Activated CD4-positive, alpha-beta T cell treated with anti-CD3 and anti-CD28 coated beads, Interleukin-2, Interleukin-4, amounts not matched to agents 100 ng/mL and 50 ng/mL, durations not matched to agents 16 hours and 8 hours (primary cell): ENCODE measurements at regions not wholly inside any gene's neighbourhood (a gene's known extent, or its start where the extent isn't known, plus 50 kb on each side); places are given as distances from the start of the nearest gene placed in this dataset.

Source experiments
- DNase-seq: peaks from one replicate; pipeline ENCODE4 v3.0.0-alpha.2; 2020; ENCODE audit warnings: low spot score

DNA sequence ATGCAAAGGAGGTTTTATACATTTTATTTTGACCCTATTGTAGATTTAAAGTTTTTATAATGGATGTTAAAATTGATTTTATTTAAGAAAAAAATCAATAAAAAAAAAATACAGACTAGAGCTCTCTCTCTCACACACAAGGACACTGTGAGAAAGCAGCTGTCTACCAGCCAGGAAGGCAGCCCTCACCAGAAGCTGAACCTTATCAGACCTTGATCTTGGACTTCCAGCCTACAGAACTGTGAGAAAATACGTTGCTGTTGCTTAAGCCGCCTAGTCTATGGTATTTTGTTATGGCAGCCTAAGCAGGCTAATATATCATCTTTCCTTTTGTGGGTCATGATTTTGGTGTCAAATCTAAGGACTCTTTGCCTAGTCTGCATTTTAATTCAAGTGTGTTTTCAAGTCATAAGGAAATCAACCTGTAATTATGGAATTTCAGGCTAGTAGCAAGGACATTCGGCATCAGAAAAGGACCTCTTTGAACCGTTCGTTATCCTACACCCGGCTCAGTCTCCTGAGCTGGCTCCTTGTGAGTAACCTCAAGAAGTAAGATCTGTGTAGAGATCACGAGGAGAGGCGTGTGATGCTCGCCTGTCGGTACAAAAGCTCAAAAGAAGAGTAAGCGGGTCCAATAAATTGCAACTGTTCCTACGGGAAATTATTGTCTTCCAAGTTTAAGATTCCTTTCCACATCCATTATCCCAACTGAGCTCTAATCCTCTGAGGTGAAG, 98.2 kb downstream of the PDCL3 start:
- no peak for DNase-seq

DNA sequence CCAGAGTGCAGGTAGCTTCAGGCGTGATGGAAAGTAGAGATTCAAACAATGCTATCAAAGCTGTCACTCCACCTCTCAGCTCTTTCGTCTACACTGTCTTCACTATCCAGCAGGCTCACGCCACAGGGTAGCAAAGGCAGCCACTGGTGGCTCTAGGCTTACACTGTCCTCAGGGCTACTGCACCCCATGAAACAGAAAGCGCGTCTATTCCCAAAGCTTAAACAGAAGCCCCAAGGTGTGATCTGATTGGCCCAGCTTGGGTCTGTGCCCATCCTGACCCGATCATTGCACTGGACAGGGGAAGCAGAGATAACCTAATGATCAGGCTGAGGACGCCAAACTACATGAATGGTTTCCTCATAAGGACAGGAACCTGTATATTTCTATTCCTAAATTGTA, 100.1 kb downstream of the PDCL3 start:
- DNase-seq = no peak

DNA sequence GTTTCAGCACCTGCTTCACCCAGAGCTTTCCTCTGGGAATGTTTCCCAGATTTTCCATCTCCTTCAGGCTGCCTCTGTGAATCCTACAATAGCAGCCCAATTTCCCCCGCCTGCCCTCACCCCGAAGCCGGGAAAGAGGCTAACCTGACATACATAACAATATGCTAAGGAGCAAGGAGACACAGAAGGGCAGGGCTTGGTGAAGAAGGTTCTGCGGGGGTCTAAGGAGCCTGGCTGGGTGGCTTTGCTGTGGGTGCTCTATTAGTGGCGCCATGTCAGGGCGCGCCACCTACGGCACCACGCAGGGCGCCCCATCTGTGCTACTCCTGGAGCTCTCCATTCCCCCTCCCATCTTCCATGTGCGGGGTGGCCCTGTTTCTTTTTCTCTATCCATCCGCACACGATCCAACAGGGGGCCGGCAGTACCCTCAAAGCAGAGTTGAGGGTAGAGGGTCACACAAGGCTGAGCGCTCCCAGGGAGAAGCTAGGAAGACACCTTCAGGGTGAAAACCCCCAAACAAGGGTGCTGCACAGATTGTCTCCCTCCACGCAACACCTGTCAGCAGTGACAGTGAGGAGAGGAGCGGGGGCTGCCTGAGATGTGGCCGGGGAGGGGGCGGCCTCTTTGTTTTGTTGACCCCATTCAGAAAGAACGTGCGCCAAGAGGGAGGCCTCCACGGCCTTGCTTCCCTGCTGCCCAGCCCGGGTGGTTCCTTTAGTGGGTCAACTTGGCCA, 101.4 kb downstream of the PDCL3 start:
- no peak for DNase-seq

DNA sequence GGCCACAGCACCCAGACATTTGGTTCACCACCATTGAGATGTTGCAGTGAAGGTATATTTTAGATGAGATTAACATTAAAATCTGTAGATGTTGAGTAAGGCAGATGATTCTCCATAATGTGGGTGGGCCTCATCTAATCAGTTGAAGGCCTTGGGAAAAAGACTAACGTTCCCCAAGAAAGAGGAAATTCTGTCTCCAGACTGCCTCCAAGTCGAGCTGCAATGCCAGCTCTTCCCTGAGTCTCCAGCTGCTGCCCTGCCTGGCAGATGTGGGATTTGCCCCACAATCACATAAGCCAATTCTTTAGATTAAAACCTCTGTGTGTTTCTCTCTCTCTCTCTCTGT, 101.9 kb downstream of the PDCL3 start:
- DNase-seq = no peak

DNA sequence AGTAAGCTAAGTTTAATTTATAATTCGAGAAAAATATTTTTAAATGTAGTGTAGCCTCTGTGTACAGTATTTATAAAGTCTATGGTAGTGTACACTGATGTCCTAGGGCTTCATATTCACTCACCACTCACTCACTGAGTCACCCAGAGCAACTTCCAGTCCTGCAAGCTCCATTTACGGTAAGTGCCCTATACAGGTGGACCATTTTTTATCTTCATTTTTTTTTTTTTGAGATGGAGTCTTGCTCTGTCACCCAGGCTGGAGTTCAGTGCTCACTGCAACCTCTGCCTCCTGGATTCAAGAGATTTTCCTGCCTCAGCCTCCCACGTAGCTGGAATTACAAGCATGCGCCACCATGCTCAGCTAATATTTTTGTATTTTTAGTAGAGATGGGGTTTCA, 104.2 kb downstream of the PDCL3 start:
- DNase-seq = no peak

DNA sequence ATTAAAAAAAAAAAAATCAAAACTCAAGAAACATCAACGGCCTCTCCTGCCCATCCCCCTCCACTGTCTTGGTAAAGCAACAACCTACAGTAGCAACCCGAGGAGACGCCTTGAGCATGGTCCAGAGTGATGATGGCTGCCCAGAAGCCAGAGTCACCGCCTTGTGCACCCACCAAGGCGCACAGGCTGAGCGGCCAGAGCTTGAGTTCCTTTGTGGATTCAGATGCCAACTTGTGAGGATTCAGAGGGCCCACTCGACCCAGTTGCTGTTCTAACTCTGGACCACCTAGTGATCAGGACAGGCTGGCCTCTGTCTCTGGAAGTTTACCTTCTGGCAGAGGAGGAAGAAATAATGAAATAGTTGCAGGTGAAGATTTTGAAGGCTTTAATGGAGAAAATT, 105.0 kb downstream of the PDCL3 start:
- DNase-seq = no peak

DNA sequence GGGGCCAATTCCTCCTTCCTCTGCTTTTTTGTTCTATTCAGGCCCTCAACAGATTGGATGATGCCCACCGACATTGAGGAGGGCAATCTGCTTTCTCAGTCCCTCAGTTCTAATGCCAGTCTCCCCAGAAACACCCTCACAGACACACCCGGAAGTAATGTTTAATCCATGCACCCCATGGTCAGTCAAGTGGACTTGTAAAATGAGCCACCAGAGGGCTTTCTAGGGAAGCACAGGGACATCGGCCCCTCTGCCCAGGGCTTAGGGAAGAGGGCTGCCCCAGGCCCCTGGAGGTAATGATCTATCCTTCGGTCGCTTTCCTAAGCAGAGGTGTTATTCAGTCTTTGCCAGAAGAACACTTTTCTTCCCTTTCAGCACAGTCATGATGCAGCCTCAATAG, 107.4 kb downstream of the PDCL3 start:
- no peak for DNase-seq

DNA sequence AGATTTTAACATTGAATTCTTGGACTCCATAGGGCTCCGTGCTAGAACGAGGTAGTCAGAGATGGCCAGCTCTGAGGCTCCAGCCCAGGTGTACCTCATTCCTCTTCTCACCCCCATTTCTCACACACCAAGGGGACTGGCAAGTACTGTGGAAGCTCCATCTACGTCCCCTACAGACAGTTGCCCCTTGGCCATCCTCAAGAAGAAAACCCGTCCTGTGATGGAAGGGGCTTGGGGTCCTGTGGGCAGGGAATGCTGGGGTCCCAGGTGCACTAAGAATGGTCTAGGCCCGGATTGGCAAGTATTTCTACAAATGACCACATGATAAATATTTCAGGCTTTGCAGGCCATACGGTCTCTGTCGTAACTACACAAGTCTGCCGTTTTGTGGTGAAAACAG, 110.3 kb downstream of the PDCL3 start:
- no peak for DNase-seq

DNA sequence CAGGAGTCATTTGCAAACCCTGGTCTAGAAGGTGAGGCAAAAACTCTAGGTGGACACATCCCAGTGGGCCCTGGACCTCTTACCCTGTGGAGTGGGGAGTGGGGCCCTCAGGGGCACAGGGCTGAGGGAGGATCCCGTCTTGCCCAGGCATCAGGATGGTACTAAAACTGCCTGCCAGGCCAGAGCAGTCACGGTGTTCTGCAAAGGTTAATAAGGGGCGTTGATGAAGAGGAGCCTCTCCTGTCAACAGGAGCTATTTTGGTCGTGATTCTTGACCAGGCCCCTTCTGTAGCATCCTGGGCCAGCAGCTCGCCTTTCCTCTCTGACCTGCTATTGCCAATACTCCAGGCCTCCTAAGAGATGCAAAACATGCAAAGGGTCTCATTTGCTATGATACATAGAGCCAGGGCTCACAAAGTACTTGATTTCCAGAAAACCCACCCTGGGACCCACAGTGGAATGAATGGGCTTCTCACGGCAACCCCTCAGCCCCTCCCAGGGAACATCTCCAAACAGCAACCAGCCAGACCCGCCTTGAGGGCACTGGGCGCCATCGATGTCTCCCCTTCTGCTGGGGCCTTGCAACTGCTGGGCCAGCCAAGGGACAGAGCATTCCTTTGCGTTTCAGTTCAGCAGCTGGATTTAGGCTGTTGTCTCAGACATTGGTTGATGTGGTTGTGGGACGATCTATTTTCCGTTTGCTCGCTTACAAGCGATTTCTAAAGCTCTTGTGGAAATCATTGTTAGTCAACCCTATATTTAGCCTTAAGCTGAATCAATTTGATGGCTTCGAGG, 111.1 kb downstream of the PDCL3 start:
- DNase-seq = no peak

DNA sequence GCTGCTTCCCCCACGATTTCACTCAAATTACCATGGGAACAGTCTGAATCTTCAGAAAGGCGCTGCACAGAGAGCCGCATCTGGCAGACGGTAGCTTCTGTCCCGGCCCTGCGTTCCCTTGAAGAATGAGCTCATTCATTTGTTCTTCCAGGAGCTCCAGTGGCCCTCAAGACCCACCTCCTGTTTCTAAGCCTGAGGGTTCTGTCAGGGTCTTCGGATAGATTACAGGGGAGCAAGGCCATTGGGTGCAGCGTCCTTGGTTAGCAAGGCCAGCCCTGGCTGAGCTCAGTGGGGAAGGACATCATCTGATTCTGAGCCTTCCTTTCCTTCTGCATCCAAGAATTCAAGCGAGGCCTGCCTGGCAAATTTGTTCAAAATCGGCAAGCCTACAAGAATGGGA, 111.9 kb downstream of the PDCL3 start:
- no peak for DNase-seq

DNA sequence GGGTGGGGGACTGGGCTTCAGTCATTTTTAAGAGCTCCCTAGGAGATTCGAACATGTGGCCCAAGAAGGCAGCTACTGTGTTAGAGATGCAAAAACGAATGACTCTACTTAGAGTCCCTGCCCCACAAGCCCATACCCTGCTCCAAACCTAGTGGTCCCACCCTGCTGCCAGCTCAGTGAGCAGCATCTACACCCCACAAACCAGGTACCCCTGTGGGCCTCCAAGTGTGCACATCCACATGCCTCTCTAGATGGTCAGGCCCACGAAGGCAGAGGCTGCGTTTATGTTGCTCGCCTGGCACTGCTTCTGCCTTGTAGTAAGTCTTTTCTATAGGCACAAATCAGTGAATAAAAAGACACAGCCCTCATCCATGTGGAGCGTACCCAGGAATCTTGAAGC, 112.6 kb downstream of the PDCL3 start:
- no peak for DNase-seq

DNA sequence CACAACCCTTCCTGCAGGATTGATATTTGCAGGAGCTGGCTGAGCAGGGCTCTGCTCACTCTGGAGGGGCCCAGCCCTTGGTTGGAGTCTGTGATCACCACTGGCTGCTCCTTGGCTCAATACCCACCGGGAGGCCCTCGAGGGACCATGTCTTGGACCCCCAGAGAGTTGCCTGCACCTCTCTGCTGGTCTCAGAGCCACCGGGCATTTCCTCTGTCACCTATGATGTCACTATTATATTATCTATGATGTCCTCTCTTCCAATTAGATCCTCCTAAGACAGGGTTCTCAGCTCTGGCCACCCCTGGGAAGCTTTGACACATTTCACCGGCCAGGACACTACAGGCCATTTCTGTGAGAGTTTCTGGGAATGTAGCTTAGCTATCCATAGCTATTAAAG, 113.1 kb downstream of the PDCL3 start:
- no peak for DNase-seq

DNA sequence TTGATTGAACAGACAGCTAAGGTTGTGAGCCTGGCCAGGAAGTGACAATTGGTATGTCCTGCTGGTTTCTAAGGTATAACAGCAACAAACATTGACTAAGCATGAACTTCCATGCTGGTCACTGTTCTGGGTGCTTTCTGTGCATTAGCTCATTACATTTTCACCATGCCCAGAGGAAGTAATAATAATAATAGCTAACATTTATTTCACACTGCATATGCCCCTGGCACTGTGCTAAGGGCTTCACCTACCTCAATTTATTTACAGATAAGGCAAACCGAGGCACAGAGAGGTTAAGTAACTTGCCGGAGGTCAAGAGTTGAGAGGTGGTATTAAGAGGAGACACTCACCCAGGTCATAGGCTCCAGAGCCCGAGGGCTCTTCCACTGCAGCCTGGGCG, 113.6 kb downstream of the PDCL3 start:
- no peak for DNase-seq

DNA sequence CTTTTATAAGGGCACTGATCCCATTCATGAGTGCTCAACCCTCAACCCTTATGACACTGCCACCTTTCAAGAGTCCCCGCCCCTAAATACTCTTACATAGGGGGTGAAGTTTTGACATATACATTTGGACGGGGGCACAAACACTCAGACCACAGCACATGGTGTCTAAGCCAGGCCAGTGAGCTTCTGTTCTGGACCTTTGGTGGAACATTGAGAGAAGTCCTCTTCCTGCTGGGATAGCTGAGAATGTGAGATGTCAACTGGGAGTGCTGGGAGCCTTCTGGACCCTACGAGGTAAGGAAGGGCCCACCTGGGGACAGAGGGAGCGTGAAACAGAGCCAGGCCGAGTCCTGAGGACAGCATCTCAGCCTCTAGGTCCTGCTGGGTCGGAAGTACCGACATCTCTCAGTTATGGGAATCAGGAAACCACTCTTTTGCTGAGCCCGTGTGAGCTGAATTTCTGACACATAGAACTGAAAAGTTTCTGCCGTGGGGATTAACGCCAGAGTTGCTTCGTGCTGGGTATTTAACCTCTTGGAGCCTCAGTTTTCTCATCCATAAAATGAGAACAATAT, 114.9 kb downstream of the PDCL3 start:
- DNase-seq = no peak

DNA sequence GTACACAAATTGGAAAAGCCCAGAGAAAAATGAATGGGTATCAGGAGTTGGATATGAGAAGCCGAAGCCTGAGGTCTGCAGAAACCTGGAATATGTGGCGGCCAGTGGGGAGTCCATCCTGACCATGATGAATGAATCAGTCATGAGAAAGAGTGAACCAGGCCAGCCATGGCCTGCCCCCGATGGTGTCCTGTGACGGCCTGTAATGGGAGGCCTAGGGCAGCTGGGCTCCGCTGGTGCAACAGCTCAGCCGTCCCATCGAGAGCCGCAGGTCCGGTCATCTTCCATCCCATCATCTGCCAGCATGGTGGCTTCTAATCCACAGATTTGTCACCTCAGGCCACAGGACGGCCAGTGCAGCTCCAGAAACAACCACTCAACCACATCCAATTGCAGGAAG, 116.4 kb downstream of the PDCL3 start:
- DNase-seq = no peak

DNA sequence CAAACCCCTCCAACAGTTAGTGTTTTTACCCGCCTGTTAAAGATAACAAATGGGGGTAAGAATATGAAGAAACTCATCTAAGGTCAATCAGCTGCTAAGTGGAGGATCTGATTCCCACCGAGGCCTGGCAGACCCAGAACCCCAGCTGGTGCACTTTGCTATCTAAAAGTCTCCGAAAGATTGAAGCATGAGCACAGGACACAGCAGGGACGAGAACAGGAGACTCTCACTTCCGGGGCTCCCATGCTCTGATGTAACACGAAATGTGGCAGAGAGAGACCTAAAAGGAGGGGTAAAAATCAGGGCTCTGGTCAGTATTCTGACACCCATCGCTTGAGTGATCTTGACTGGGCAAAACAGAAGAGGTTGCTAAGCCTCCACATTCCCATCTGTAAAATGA, 119.7 kb downstream of the PDCL3 start:
- no peak for DNase-seq

DNA sequence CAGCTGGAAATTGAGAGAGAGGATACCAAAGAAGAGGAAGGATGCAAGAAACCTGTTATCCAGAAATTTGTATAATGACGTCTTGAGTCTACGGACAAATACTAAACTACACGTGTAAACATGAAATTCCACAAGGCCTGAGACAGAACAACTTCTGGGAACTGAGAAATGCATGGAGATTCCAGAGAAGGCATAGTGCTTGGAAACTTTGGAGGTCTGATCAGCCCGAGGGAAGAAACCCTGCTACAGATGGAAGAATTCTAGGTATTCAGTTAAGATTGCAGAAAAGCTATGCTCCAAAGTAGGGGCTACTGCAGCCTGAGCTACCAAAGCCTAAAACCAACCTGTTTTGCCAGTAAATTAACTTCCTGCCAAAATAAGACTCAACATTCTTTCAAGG, 120.4 kb downstream of the PDCL3 start:
- DNase-seq = no peak

DNA sequence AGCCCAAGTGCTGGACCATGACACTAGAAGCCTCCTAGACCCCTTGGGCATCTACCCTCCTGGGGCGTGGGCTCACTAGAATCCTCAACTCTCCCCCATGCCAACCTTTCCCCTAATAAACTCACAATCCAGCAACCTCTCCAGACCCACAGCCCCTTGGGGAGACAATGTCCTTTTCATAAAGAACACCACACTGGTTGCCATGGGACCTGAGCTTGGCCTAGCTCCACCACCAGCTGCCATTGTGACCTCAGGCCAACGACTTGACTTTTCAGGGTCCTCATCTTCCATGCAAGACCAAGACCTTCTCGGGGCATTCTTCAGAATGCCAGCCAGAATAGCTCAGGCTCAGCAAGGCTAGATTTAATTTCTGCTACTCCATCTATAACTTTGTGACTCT, 128.1 kb upstream of the NPAS2 start:
- DNase-seq = no peak

DNA sequence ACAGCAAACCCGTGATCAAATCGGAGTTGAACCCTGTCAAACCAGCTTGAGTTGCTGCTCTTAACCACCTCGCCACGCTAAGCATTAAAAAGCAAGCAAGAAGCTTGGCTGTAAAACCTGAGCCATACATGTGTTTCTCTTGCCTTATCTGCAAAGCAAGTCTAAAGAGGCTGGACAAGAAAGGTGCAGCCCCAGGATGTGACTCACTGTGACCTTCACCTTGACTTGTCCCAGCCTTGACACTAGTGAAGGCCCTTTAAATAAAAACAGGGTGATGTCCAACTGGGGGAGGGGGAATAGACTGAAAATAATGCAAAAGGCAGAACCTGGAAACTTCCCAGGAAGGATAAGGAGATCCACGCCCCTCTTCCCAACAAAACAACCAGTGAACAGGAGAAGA, 127.6 kb upstream of the NPAS2 start:
- no peak for DNase-seq

DNA sequence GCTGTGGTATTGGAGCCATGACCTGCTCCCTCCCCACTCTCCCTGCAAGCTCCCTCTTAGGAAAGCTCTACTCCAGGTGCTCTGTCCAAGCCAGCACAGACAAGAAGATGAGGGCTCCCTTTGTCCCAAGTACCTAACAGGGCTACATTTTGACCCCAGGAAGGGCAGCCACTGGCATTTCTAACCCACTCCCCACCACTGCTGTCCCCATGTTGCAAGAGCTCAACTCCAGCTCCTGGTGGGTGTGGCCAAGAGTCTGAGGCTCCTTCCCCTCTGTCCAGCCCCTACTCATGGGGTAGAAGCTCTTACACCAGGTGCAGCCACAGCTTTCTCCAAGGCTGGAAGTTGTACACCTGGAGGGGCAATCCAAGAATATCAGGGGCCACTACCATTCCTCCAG, 127.0 kb upstream of the NPAS2 start:
- DNase-seq = no peak

DNA sequence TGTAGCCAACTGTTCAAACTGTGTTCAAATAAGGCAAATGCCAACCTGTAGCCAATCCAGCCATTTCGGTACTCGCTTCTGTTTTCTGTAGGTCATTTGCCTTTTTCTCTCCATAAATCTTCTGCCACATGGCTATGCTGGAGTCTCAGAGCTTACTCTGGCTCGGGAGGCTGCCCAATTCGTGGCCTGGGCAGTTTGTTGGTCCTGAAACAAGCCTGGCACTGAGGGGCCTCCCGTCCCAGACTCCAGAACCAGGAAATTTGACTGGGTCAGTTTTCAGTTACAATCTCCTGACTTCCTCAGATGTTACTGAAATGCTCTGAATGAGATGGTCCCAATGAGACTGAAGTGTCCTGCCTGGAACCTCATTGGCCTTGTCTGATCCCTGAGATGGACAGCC, 120.8 kb upstream of the NPAS2 start:
- no peak for DNase-seq

DNA sequence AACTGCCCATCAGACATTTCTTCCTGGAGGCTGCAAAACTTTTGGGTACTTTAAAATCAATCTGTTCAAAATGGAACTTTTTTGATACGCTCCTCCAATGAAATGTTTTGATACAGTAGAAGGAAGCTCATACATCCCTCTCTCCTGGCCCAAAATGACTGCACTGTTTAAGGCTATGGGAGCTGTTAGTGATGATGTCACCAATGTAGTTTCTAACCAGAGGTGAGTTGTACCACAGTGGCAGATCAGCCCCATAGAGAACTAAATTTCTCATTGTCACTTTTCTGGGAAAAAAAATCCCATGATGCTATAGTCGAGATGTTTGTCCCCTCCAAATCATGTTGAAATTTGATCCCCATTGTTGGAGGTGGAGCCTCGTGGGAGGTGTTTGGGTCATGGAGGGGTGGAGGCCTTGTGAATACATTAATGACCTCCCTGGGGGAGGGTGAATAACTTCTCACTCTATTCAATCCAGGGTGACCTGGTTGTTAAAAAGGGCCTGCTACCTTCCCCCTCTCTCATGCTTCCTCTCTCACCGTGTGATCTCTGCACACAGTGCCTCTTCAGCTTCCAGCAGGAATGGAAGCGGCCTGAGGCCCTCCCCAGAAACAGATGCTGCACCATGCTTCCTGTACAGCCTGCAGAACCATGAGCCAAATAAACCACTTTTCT, 117.4 kb upstream of the NPAS2 start:
- DNase-seq = no peak
